HG03521 (cell line): ENCODE measurements at regions not wholly inside any gene's neighbourhood (a gene's known extent, or its start where the extent isn't known, plus 50 kb on each side); places are given as distances from the start of the nearest gene placed in this dataset.
A peak's percentile ranks its signal among the peaks of the same experiment; 100 is the strongest.

ENCODE experiments used
- ATAC-seq: cut with Tn5 transposase; IDR thresholded peaks from one replicate; pipeline ENCODE4 v1.9.1; 2021; ENCODE audit warnings: mild to moderate bottlenecking, moderate library complexity; ENCODE audit not compliant: unreplicated experiment

- ATAC-seq, result no peak
These were observed 224.1 kb upstream of the ARHGAP24 start for GRCh38 chr4:85250852-85251251.

DNA sequence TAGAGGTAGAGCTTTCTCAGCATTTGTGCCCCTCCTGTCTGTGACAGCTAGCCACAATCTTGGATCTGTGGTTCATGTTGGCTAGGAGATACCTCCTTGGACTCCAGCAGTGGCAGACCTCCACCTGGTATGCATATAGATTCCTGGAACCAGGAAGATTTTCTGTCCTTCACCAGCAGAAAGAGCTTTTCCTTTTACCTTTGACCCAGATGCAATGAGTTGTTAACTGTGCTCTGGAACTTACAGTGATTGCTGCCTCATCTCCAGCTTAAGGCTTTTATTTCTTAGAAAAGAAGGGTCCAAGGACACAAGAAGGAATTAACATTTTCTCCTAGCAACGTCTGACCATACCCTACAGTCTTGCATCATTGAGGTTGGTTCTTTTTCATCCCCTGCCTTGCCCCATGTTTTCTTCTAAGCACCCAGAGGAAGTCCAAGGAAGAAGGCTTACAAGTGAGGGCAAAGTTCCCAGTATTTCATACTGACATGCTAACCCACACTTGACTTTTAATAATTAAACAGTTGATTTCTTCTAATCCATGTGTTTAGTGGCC, 217.1 kb upstream of the ARHGAP24 start:
- no peak for ATAC-seq

DNA sequence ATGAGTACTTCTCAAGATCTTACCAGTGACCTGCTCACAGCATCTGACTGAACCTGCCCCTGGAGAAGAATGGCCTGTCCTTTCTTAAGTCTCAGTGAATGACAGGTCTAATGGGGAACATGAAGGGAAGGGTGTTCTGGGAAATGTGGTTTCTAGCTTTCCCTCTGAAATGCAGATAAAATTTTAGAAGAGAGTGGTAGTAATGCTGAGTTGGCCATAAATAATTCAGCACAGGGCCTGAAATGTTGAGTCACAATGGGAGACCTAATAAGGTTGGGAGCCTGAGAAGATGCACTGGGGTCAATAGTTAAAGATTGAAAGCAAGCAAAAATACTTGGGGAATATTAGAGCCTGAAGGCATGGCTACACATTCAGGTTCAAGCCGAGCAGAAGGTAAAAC, 214.9 kb upstream of the ARHGAP24 start:
- no peak for ATAC-seq

DNA sequence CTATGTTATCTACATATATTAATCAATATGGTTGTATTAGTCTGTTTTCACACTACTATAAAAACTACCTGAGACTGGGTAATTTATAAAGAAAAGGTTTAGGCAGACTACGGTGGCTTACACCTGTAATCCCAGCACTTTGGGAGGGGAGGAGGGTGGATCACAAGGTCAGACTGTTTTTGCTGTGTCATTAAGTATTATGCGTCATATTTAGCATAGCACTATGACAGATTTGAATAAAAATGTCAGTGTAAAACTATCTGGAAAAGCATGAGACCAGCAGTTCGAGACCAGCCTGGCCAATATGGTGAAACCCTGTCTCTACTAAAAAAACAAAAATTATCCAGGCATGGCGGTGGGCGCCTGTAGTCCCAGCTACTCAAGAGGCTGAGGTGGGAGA, 209.7 kb upstream of the ARHGAP24 start:
- ATAC-seq, result no peak

GRCh38 chr4:85268188-85268587, 206.8 kb upstream of the ARHGAP24 start:
- ATAC-seq, result no peak

- ATAC-seq, result no peak
These were observed 206.0 kb upstream of the ARHGAP24 start for GRCh38 chr4:85268961-85269360.

GRCh38 chr4:85274955-85275354, 200.0 kb upstream of the ARHGAP24 start:
- ATAC-seq, result no peak

GRCh38 chr4:85280963-85281362, 194.0 kb upstream of the ARHGAP24 start:
- no peak for ATAC-seq

GRCh38 chr4:85291226-85291625, 183.7 kb upstream of the ARHGAP24 start:
- ATAC-seq, result no peak

DNA sequence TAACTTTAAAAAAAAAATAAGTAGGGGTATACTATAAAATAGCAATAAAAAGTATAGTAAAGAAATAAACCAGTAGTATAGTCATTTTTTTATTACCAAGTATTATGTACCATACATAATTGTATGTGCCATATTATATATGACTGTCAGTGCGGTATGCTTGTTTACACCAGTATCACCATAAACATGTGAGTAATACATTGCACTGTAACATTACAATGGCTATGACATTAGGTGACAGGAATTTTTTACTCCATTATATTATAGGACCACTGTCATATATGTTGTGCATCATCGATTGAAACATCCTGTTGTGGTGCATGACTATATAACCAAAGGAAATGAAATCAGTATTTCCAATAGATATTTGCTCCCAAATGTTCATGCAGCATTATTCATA, 176.9 kb upstream of the ARHGAP24 start:
- no peak for ATAC-seq

GRCh38 chr4:85302193-85302736, 172.7 kb upstream of the ARHGAP24 start:
- ATAC-seq, result no peak

DNA sequence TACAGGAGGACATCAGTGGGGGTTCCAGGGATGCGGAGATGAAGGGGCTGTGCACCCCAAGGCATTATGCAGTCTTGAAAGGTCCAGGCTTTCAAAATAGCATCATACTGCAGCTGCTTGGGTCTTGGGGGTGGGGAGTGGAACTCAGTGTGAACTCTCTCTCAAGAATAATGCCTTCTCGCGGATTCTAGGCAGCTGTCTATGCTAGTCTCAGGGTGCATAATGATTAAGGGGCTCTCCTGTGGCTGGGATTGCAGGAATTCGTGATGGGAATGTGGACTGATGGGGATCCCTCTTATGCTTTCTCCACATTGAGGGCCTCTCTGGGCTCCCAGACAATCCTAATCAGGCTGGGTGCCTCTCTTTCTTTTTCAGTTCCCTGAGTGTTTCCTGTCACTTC, 172.2 kb upstream of the ARHGAP24 start:
- no peak for ATAC-seq

- ATAC-seq, result no peak
These were observed 156.5 kb upstream of the ARHGAP24 start for GRCh38 chr4:85318415-85318814.

- no peak for ATAC-seq
These were observed 116.1 kb upstream of the ARHGAP24 start for GRCh38 chr4:85358831-85359230.

GRCh38 chr4:85362550-85362949, 112.4 kb upstream of the ARHGAP24 start:
- ATAC-seq, result no peak

- no peak for ATAC-seq
These were observed 107.1 kb upstream of the ARHGAP24 start for GRCh38 chr4:85367815-85368214.

GRCh38 chr4:85368240-85368639, 106.7 kb upstream of the ARHGAP24 start:
- ATAC-seq, result no peak

DNA sequence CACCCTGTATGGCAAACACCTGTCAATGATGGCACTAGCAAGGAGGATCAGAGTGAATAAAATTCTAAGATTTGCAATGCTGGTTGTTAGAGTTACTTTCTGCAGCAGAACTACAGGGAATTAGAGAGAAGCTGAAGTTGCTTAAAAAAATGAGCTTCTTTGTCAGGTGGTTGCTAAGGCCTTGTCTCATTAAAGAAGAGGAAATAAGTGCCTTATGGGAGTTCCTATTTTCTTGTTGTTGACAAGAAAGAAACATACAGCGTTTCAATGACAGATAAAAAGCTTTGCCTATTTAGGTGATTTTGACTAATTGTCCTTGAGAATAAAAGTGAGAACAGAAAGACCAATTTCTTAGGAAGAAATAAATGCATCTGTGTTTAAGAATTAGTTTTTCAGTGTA, 106.0 kb upstream of the ARHGAP24 start:
- no peak for ATAC-seq

DNA sequence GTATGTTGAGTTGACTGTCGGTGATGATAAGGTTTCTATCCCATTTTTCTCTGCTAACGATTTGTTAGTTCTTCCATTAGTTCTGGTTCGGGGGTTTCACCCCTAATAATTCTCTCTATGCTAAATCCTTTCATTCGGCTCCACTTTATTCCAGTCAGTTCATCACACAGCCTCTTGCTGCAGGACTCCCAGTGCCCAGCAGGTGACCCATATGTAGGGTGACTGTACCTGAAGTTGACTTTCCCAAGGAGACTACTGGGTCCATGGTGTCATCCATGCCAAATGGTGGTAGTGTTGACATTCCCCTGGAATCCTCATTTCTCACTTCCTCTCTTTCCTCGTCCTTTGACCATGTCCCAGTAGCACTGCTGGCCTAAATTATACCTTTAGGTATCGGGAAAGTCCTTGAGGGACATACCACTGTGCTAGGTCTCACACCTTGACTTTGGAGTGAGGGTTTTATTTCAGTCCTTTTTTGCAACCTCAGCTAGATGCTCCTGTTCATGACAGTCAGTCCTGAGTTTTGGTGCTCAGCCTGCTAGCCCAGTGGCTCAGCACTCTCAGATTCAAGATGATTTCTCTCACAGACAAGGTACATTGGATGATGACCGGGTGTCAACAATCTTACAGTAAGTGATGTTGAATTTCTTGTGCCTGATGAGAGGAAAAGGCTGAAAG, 105.1 kb upstream of the ARHGAP24 start:
- ATAC-seq, result no peak

GRCh38 chr4:85370400-85371032, 104.4 kb upstream of the ARHGAP24 start:
- peak; percentile 87 for ATAC-seq

DNA sequence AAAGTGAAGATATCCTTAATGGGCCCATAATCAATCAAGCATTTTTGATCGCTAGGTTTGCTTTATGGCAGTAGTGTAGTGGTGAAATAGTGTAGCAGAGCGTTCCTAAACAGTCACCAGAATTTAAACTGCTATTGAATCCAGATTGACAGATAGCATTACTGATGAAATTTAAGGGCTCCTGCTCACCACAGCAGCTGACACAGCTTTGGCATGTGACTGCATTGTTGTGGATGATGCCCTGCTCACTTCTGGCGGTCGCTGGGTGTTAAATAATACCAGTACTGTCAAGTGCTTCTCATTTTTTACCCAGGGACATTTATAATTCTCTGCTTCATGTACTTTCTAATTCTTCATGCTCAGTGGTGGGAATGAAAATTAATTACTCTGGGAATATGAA, 102.0 kb upstream of the ARHGAP24 start:
- ATAC-seq, result no peak

GRCh38 chr4:85376285-85376684, 98.7 kb upstream of the ARHGAP24 start:
- no peak for ATAC-seq
